ENCODE measurements at regions not wholly inside any gene's neighbourhood (a gene's known extent, or its start where the extent isn't known, plus 50 kb on each side); places are given as distances from the start of the nearest gene placed in this dataset.

DNA sequence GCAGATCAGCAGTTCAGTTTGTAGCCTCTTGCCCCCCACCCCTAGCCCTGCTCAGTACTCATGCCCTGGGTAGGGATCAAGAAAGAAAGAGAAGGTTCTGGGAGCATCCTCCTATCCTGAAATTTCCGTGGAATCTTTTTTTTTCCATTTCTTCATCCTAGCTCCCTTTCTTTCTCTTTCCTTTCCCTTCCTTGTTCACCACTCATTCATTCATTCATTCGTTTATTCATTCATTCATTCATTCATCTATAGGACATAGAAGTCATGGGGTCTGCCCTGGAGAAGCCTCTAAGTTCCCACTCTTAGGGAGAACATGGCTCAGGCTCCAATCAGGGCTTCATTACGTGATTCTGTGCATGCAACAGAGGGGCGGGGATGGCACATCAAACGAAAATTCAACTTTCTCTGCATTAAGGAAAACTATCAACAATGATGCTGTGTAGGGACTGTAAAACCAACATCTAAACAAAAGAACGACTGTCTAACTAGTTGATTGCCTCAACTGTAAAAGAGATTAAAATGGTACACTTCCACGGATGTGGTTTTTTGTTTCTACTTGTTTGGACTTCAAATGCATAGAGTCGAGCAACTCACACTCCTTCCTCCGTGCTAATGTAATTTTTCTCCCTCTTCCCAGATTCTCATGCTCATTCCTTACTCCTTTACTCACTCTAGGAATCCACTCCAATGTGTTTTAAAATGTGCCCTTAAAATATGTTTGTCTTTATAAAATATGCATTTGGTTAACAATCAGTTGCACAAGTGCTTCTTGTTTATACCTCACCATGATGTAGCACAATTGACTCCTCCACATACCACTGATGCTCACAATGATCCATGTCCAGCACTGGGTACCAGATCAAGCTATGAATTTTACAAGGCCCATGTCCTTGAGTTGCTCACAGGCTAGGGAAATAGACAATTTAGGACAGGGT, 101.2 kb upstream of the SLC2A1 start:
- TF ChIP-seq CTCF (IDR thresholded peaks at IDR 0.05; ENCODE audit: insufficient read depth, low read depth, low read length, missing control alignments): no peak
- H3K4me3 ChIP-seq (ENCODE audit: low read length): no peak overlapping the region
- DNase-seq (ENCODE audit: low read depth): no peak

GRCh38 chr1:43058545-43059360, 100.1 kb upstream of the SLC2A1 start:
- no peak overlapping the region for H3K4me3 ChIP-seq (ENCODE audit: low read length)
- peak; percentile 89 for DNase-seq (ENCODE audit: low read depth)
- TF ChIP-seq CTCF (IDR thresholded peaks at IDR 0.05; ENCODE audit: insufficient read depth, low read depth, low read length, missing control alignments): no peak

- TF ChIP-seq CTCF (IDR thresholded peaks at IDR 0.05; ENCODE audit: insufficient read depth, low read depth, low read length, missing control alignments): no peak
- DNase-seq (ENCODE audit: low read depth): no peak
- no peak overlapping the region for H3K4me3 ChIP-seq (ENCODE audit: low read length)
Measured at GRCh38 chr1:43058056-43058455, 99.4 kb upstream of the SLC2A1 start.

GRCh38 chr1:43057567-43057966, 98.9 kb upstream of the SLC2A1 start:
- no peak for TF ChIP-seq CTCF (IDR thresholded peaks at IDR 0.05; ENCODE audit: insufficient read depth, low read depth, low read length, missing control alignments)
- DNase-seq (ENCODE audit: low read depth): no peak
- no peak overlapping the region for H3K4me3 ChIP-seq (ENCODE audit: low read length)

- no peak for TF ChIP-seq CTCF (IDR thresholded peaks at IDR 0.05; ENCODE audit: insufficient read depth, low read depth, low read length, missing control alignments)
- no peak overlapping the region for H3K4me3 ChIP-seq (ENCODE audit: low read length)
- peak; percentile 78 for DNase-seq (ENCODE audit: low read depth)
Measured at GRCh38 chr1:43056981-43057391, 98.3 kb upstream of the SLC2A1 start.

DNA sequence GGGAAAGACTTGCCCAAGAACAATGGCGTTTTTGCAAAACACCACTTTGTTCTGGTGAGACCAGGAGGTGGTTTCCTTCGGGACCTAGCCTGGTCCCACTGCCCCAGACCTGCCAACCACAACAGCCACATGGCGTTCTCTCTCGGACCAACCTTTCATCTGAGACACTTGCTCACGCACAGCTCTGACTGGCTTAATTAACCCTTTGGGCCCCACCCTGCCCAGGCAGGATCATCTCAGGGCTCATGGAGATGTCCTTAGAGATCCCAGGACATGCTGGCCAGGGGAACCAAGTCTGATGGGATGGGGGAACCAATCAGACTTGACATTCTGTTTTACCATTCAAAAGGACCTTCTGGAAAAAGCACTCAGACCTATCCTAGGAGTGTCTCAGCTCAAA, 97.8 kb upstream of the SLC2A1 start:
- no peak for TF ChIP-seq CTCF (IDR thresholded peaks at IDR 0.05; ENCODE audit: insufficient read depth, low read depth, low read length, missing control alignments)
- DNase-seq (ENCODE audit: low read depth): no peak
- no peak overlapping the region for H3K4me3 ChIP-seq (ENCODE audit: low read length)

Measured in epithelial cell of esophagus (primary cell).